Neural crest cell (in vitro differentiated cells): ENCODE measurements at regions not wholly inside any gene's neighbourhood (a gene's known extent, or its start where the extent isn't known, plus 50 kb on each side); places are given as distances from the start of the nearest gene placed in this dataset.

Source experiments
- DNase-seq: peaks from one replicate; pipeline ENCODE4 v3.0.0; 2021; ENCODE audit warnings: low read depth, mixed read lengths, low spot score
- H3K27ac Mint-ChIP-seq: one replicate; pipeline ENCODE4 v1.8.0; 2021; ENCODE audit warnings: mild to moderate bottlenecking, mixed read lengths; ENCODE audit not compliant: unreplicated experiment
- H3K27me3 Mint-ChIP-seq: 2 replicates; pipeline ENCODE4 v1.8.0; 2021; ENCODE audit warnings: low read depth, mild to moderate bottlenecking, mixed read lengths
- H3K36me3 Mint-ChIP-seq: 2 replicates; pipeline ENCODE4 v1.8.0; 2021; ENCODE audit warnings: low read depth, mild to moderate bottlenecking, mixed read lengths
- H3K4me1 Mint-ChIP-seq: 2 replicates; pipeline ENCODE4 v1.8.0; 2021; ENCODE audit warnings: mixed read lengths
- H3K4me3 Mint-ChIP-seq: one replicate; pipeline ENCODE4 v1.8.0; 2021; ENCODE audit warnings: mild to moderate bottlenecking, mixed read lengths
- H3K9me3 Mint-ChIP-seq: 2 replicates; pipeline ENCODE4 v1.8.0; 2021; ENCODE audit warnings: mixed read lengths
- CTCF ChIP-seq: fragments of 200-600 bp; sonication (generic); conservative IDR thresholded peaks from 2 replicates; pipeline ENCODE4 v1.5.0; 2021; ENCODE audit warnings: antibody characterized with exemption, mild to moderate bottlenecking

GRCh38 chr18:21162786-21163185 lies 51.2 kb upstream of the ROCK1 start:
- Mint-ChIP-seq H3K4me3 (no peak overlapping the region), H3K9me3 (no peaks in the 10 kb centered on the region), H3K36me3 (no peaks in the 10 kb centered on the region), H3K27ac (no peak overlapping the region), H3K27me3 (no peaks in the 10 kb centered on the region), H3K4me1 (no peaks in the 10 kb centered on the region)
- DNase-seq, result no peak
- no peak for TF ChIP-seq CTCF

GRCh38 chr18:21163647-21164547 lies 52.3 kb upstream of the ROCK1 start:
- DNase-seq, result no peak
- H3K4me3 Mint-ChIP-seq, result no peak overlapping the region
- TF ChIP-seq CTCF, result no peak
- H3K4me1 Mint-ChIP-seq, result no peaks in the 10 kb centered on the region
- no peaks in the 10 kb centered on the region for H3K36me3 Mint-ChIP-seq
- H3K27me3 Mint-ChIP-seq, result no peaks in the 10 kb centered on the region
- no peaks in the 10 kb centered on the region for H3K9me3 Mint-ChIP-seq
- no peak overlapping the region for H3K27ac Mint-ChIP-seq

GRCh38 chr18:21164548-21165095 lies 53.0 kb upstream of the ROCK1 start:
- no peaks in the 10 kb centered on the region for H3K4me1 Mint-ChIP-seq
- no peak for DNase-seq
- no peak overlapping the region for H3K27ac Mint-ChIP-seq
- no peaks in the 10 kb centered on the region for H3K27me3 Mint-ChIP-seq
- H3K36me3 Mint-ChIP-seq, result no peaks in the 10 kb centered on the region
- H3K4me3 Mint-ChIP-seq, result no peak overlapping the region
- no peaks in the 10 kb centered on the region for H3K9me3 Mint-ChIP-seq
- no peak for TF ChIP-seq CTCF

- no peaks in the 10 kb centered on the region for H3K4me1 Mint-ChIP-seq
- no peak for TF ChIP-seq CTCF
- no peak for DNase-seq
- no peaks in the 10 kb centered on the region for H3K36me3 Mint-ChIP-seq
- H3K4me3 Mint-ChIP-seq, result no peak overlapping the region
- no peak overlapping the region for H3K27ac Mint-ChIP-seq
- no peaks in the 10 kb centered on the region for H3K27me3 Mint-ChIP-seq
- no peaks in the 10 kb centered on the region for H3K9me3 Mint-ChIP-seq
Observed at GRCh38 chr18:21167641-21168377, 56.2 kb upstream of the ROCK1 start.

GRCh38 chr18:21168880-21169279 lies 57.3 kb upstream of the ROCK1 start:
- no peak overlapping the region for H3K4me3 Mint-ChIP-seq
- no peaks in the 10 kb centered on the region for H3K36me3 Mint-ChIP-seq
- no peaks in the 10 kb centered on the region for H3K9me3 Mint-ChIP-seq
- H3K27me3 Mint-ChIP-seq, result no peaks in the 10 kb centered on the region
- TF ChIP-seq CTCF, result no peak
- no peak overlapping the region for H3K27ac Mint-ChIP-seq
- H3K4me1 Mint-ChIP-seq, result peaks cover 4% of the 10 kb centered on the region
- no peak for DNase-seq
